Right ventricle myocardium superior (tissue), 1 donor: ENCODE measurements at regions not wholly inside any gene's neighbourhood (a gene's known extent, or its start where the extent isn't known, plus 50 kb on each side); places are given as distances from the start of the nearest gene placed in this dataset.

ENCODE experiments used
- ATAC-seq: fragments of 200-7000 bp; cut with Tn5 transposase; one replicate; pipeline ENCODE4 v1.9.1; 2020; ENCODE audit warnings: mild to moderate bottlenecking; ENCODE audit not compliant: poor library complexity
- DNase-seq: peaks from one replicate; pipeline ENCODE4 v3.0.0-alpha.2; 2020
- intact Hi-C: fragments of 100-400 bp; cut with DNase I; formaldehyde crosslinking; loops from one replicate; pipeline ENCODE4 v1.11.2; 2022
- donor health status: DM: no; HTN: yes; CAD: no; lungs with severe emphysema.

GRCh38 chr9:16145196-16145950 lies 592.5 kb downstream of the CCDC171 start:
- ATAC-seq: no peak
- intact Hi-C loops: no loop called here

GRCh38 chr9:16147726-16148125 lies 594.9 kb downstream of the CCDC171 start:
- ATAC-seq (no peak), DNase-seq (no peak)
- intact Hi-C loops: no loop called here

More at GRCh38 chr9:16145196-16145950, 592.5 kb downstream of the CCDC171 start:
- DNase-seq: no peak

GRCh38 chr9:16150501-16150900 lies 597.7 kb downstream of the CCDC171 start:
- ATAC-seq (peak; percentile 94), DNase-seq (peak; percentile 58)
- intact Hi-C loops: loop anchor here (10.0 kb wide), 1 partner anchor 444 kb away; no protein-coding TSS in a partner anchor

- intact Hi-C loops: loop anchor here (10.0 kb wide), 1 partner anchor 444 kb away; no protein-coding TSS in a partner anchor
- DNase-seq (no peak), ATAC-seq (peak; percentile 71)
Measured at GRCh38 chr9:16150938-16151650, 598.3 kb downstream of the CCDC171 start.

- intact Hi-C loops: loop anchor here (10.0 kb wide), 1 partner anchor 442 kb away; no protein-coding TSS in a partner anchor
- ATAC-seq: no peak
- DNase-seq: no peak
Measured at GRCh38 chr9:16152276-16153101, 599.6 kb downstream of the CCDC171 start.

GRCh38 chr9:16153221-16153620 lies 600.4 kb downstream of the CCDC171 start:
- ATAC-seq (no peak), DNase-seq (no peak)
- intact Hi-C loops: loop anchor here (10.0 kb wide), 1 partner anchor 442 kb away; no protein-coding TSS in a partner anchor

- no peak for ATAC-seq
- intact Hi-C loops: loop anchor here (10.0 kb wide), 1 partner anchor 441 kb away; no protein-coding TSS in a partner anchor
Measured at GRCh38 chr9:16153741-16154140, 600.9 kb downstream of the CCDC171 start.

GRCh38 chr9:16154521-16155078 lies 601.8 kb downstream of the CCDC171 start:
- intact Hi-C loops: loop anchor here (10.0 kb wide), 1 partner anchor 440 kb away; no protein-coding TSS in a partner anchor
- ATAC-seq (peak; percentile 51), DNase-seq (peak; percentile 58)

More at GRCh38 chr9:16153741-16154140, 600.9 kb downstream of the CCDC171 start:
- DNase-seq: no peak

GRCh38 chr9:16155878-16156277 lies 603.0 kb downstream of the CCDC171 start:
- DNase-seq (no peak), ATAC-seq (no peak)
- intact Hi-C loops: loop anchor here (10.0 kb wide), 1 partner anchor 439 kb away; no protein-coding TSS in a partner anchor

GRCh38 chr9:16157216-16157615 lies 604.4 kb downstream of the CCDC171 start:
- intact Hi-C loops: loop anchor here (10.0 kb wide), 1 partner anchor 438 kb away; no protein-coding TSS in a partner anchor
- no peak for DNase-seq

GRCh38 chr9:16157651-16158050 lies 604.8 kb downstream of the CCDC171 start:
- intact Hi-C loops: loop anchor here (10.0 kb wide), 1 partner anchor 437 kb away; no protein-coding TSS in a partner anchor
- DNase-seq: no peak
- no peak for ATAC-seq

More at GRCh38 chr9:16157216-16157615, 604.4 kb downstream of the CCDC171 start:
- ATAC-seq: no peak

- DNase-seq: no peak
- no peak for ATAC-seq
- intact Hi-C loops: loop anchor here (10.0 kb wide), 1 partner anchor 437 kb away; no protein-coding TSS in a partner anchor
Measured at GRCh38 chr9:16158093-16158492, 605.2 kb downstream of the CCDC171 start.

- DNase-seq (no peak), ATAC-seq (no peak)
- intact Hi-C loops: no loop called here
Measured at GRCh38 chr9:16161483-16161882, 608.6 kb downstream of the CCDC171 start.

- intact Hi-C loops: no loop called here
- DNase-seq (no peak), ATAC-seq (no peak)
Measured at GRCh38 chr9:16170119-16170518, 617.3 kb downstream of the CCDC171 start.

- DNase-seq (no peak), ATAC-seq (no peak)
- intact Hi-C loops: no loop called here
Measured at GRCh38 chr9:16171911-16172310, 619.1 kb downstream of the CCDC171 start.

- intact Hi-C loops: no loop called here
- DNase-seq (no peak), ATAC-seq (no peak)
Measured at GRCh38 chr9:16172796-16173195, 620.0 kb downstream of the CCDC171 start.

GRCh38 chr9:16174915-16175314 lies 622.1 kb downstream of the CCDC171 start:
- intact Hi-C loops: no loop called here
- DNase-seq (no peak), ATAC-seq (no peak)

GRCh38 chr9:16175461-16175860 lies 622.6 kb downstream of the CCDC171 start:
- DNase-seq: no peak
- intact Hi-C loops: no loop called here
- ATAC-seq: no peak
